ENCODE measurements at regions not wholly inside any gene's neighbourhood (a gene's known extent, or its start where the extent isn't known, plus 50 kb on each side); places are given as distances from the start of the nearest gene placed in this dataset.

DNA sequence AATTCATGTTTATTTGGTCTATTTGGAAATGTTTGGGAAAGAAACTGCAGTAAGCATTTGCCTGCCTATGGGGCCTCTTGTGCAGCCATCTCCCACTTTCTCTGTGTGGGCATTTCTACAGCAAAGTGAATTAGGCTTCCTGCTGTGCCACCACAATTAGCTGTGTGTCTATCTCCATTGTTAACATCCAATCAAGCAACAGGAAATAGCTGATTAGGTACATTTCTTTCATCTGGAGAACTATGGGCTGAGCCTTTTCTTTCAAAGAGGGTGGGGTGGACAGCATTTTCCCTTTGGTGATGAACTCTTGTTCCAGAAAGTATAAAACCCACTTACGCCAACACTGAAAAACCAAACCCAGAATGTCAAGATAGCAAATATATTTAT is 640.0 kb downstream of the ACTR3B start:
- no peaks in the 10 kb centered on the region; the same call in 1 of the 2 replicates for H3K27me3 Mint-ChIP-seq (ENCODE audit: low read depth)
- H3K36me3 Mint-ChIP-seq: peaks cover 79% of the 10 kb centered on the region
- ChIA-PET POLR2A (no interaction called here), CTCF (no interaction called here)
- H3K4me3 Mint-ChIP-seq: no peak overlapping the region
- no peaks in the 10 kb centered on the region for H3K4me1 Mint-ChIP-seq
- H3K9me3 Mint-ChIP-seq: peaks cover 95% of the 10 kb centered on the region
- DNase-seq (ENCODE audit: low spot score) (no peak), ATAC-seq (no peak)
- H3K27ac Mint-ChIP-seq: no peak overlapping the region
- TF ChIP-seq, protein P1, sequence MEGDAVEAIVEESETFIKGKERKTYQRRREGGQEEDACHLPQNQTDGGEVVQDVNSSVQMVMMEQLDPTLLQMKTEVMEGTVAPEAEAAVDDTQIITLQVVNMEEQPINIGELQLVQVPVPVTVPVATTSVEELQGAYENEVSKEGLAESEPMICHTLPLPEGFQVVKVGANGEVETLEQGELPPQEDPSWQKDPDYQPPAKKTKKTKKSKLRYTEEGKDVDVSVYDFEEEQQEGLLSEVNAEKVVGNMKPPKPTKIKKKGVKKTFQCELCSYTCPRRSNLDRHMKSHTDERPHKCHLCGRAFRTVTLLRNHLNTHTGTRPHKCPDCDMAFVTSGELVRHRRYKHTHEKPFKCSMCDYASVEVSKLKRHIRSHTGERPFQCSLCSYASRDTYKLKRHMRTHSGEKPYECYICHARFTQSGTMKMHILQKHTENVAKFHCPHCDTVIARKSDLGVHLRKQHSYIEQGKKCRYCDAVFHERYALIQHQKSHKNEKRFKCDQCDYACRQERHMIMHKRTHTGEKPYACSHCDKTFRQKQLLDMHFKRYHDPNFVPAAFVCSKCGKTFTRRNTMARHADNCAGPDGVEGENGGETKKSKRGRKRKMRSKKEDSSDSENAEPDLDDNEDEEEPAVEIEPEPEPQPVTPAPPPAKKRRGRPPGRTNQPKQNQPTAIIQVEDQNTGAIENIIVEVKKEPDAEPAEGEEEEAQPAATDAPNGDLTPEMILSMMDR (IDR thresholded peaks at IDR 0.05): no peak
- no peak for TF ChIP-seq ATF1 (CRISPR knock-in tag; IDR thresholded peaks at IDR 0.05)
- TF ChIP-seq, protein P2, sequence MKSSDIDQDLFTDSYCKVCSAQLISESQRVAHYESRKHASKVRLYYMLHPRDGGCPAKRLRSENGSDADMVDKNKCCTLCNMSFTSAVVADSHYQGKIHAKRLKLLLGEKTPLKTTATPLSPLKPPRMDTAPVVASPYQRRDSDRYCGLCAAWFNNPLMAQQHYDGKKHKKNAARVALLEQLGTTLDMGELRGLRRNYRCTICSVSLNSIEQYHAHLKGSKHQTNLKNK (CRISPR knock-in tag; IDR thresholded peaks at IDR 0.05): no peak
- TF ChIP-seq NR1H2 (CRISPR knock-in tag; IDR thresholded peaks at IDR 0.05): no peak

DNA sequence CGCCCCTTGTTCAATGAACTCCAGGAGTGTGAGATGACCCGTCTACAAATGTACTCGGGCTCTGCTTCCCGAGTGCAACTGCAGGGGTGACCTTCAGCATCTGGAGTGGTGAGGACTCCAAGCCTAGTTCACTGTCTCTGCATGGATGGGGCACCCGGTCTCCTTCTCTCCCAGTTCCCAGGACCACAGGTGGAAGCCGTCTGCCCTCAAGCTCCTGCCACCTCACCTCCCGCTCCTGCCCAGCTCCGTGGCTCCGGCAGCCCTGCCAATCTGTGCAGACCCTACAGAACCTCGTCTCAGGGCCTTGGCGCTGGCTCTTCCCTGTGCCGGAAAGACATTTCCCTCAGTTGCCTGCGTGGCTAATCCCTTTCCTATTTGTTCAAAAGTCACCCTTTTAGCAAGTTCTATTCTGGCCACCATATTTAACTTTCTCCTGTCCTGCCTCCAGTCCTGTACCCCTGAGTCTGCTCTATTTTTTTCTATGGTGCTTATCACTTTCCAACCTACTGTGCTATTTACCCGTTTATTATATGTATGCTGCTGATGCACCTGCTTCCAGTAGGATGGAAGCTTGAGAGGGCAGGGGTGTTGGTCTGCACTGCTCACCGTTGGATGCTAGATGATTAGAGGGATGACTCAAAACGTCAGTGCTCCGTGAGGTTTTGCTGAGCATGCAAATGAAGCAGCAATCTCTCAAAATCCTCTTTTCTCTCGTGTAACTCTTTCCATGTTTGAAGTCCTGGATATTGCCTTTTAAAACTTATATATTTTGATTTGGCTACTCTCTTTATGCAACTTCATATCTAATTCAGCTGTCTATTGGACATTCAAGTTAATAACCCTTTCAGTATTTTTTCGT is 641.4 kb downstream of the ACTR3B start:
- DNase-seq (ENCODE audit: low spot score) (no peak), ATAC-seq (no peak)
- TF ChIP-seq, protein P2 (CRISPR knock-in tag; IDR thresholded peaks at IDR 0.05): no peak
- no peaks in the 10 kb centered on the region for H3K4me1 Mint-ChIP-seq
- no peak overlapping the region for H3K4me3 Mint-ChIP-seq
- H3K36me3 Mint-ChIP-seq: peaks cover 80% of the 10 kb centered on the region
- no peak overlapping the region for H3K27ac Mint-ChIP-seq
- H3K9me3 Mint-ChIP-seq: peaks cover 95% of the 10 kb centered on the region
- POLR2A ChIA-PET: no interaction called here
- CTCF ChIA-PET: no interaction called here
- H3K27me3 Mint-ChIP-seq (ENCODE audit: low read depth): peaks cover 2% of the 10 kb centered on the region

DNA sequence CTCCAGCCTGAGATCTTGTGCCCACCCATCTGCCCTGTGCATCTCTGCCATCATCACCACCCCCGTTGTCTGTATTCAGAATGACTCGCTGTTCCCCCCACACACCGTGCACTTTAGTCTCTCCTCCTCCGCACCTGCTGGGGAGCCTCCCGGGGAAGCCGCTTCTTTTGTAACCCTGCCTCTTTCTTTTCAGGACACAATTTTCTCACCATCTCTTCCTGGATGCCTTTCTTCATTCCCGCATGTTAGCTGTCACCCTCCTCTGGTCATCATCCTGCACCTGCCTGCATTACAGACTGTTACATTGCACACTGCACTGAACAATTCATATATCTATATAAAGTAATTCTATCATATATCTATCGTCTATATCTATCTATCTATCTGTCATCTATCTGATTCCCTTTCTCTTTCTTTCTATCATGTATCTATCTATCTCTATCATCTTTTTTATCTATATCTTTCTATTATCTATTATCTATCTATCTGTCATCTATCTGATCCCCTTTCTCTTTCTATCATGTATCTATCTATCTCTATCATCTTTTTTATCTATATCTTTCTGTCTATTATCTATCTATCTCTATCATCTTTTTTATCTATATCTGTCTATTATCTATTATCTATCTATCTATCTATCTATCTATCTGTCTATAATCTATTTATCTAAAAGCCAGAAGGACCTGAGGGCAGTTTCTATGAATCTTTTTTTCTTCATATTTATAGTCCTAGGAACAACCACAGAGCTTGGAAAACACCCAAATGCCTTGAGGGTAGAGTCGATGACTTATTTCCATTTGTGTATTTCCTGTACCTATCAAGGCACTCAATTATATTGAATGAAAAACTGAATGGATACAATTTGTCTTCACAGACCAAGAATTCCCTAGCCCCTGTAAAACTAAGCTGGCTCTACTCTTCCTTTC is 642.5 kb downstream of the ACTR3B start:
- Mint-ChIP-seq H3K4me1 (no peaks in the 10 kb centered on the region), H3K27me3 (ENCODE audit: low read depth) (peaks cover 2% of the 10 kb centered on the region), H3K36me3 (peaks cover 80% of the 10 kb centered on the region), H3K4me3 (no peak overlapping the region), H3K27ac (no peak overlapping the region), H3K9me3 (peaks cover 94% of the 10 kb centered on the region)
- ATAC-seq (no peak), DNase-seq (ENCODE audit: low spot score) (no peak)
- ChIA-PET CTCF (no interaction called here), POLR2A (no interaction called here)
- TF ChIP-seq, protein P3, sequence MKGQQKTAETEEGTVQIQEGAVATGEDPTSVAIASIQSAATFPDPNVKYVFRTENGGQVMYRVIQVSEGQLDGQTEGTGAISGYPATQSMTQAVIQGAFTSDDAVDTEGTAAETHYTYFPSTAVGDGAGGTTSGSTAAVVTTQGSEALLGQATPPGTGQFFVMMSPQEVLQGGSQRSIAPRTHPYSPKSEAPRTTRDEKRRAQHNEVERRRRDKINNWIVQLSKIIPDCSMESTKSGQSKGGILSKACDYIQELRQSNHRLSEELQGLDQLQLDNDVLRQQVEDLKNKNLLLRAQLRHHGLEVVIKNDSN (CRISPR knock-in tag; IDR thresholded peaks at IDR 0.05): no peak
- no peak for TF ChIP-seq ZNF232 (CRISPR knock-in tag; IDR thresholded peaks at IDR 0.05)
- TF ChIP-seq, protein P4, sequence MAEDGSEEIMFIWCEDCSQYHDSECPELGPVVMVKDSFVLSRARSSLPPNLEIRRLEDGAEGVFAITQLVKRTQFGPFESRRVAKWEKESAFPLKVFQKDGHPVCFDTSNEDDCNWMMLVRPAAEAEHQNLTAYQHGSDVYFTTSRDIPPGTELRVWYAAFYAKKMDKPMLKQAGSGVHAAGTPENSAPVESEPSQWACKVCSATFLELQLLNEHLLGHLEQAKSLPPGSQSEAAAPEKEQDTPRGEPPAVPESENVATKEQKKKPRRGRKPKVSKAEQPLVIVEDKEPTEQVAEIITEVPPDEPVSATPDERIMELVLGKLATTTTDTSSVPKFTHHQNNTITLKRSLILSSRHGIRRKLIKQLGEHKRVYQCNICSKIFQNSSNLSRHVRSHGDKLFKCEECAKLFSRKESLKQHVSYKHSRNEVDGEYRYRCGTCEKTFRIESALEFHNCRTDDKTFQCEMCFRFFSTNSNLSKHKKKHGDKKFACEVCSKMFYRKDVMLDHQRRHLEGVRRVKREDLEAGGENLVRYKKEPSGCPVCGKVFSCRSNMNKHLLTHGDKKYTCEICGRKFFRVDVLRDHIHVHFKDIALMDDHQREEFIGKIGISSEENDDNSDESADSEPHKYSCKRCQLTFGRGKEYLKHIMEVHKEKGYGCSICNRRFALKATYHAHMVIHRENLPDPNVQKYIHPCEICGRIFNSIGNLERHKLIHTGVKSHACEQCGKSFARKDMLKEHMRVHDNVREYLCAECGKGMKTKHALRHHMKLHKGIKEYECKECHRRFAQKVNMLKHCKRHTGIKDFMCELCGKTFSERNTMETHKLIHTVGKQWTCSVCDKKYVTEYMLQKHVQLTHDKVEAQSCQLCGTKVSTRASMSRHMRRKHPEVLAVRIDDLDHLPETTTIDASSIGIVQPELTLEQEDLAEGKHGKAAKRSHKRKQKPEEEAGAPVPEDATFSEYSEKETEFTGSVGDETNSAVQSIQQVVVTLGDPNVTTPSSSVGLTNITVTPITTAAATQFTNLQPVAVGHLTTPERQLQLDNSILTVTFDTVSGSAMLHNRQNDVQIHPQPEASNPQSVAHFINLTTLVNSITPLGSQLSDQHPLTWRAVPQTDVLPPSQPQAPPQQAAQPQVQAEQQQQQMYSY (CRISPR knock-in tag; IDR thresholded peaks at IDR 0.05): no peak
- no peak for TF ChIP-seq SMAD4 (CRISPR knock-in tag; IDR thresholded peaks at IDR 0.05)
- TF ChIP-seq, protein P5, sequence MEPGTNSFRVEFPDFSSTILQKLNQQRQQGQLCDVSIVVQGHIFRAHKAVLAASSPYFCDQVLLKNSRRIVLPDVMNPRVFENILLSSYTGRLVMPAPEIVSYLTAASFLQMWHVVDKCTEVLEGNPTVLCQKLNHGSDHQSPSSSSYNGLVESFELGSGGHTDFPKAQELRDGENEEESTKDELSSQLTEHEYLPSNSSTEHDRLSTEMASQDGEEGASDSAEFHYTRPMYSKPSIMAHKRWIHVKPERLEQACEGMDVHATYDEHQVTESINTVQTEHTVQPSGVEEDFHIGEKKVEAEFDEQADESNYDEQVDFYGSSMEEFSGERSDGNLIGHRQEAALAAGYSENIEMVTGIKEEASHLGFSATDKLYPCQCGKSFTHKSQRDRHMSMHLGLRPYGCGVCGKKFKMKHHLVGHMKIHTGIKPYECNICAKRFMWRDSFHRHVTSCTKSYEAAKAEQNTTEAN (CRISPR knock-in tag; IDR thresholded peaks at IDR 0.05): no peak
- no peak for TF ChIP-seq FOXP1 (CRISPR knock-in tag; IDR thresholded peaks at IDR 0.05; ENCODE audit: borderline replicate concordance)
- no peak for TF ChIP-seq JAZF1 (CRISPR knock-in tag; IDR thresholded peaks at IDR 0.05)

Measured in WTC11 (cell line).